ENCODE measurements at regions not wholly inside any gene's neighbourhood (a gene's known extent, or its start where the extent isn't known, plus 50 kb on each side); places are given as distances from the start of the nearest gene placed in this dataset.

GRCh38 chr4:119829326-119829725 lies 200.7 kb upstream of the PDE5A start:
- TF ChIP-seq CTCF (conservative IDR thresholded peaks at IDR 0.05) (no peak), ZFX (IDR thresholded peaks at IDR 0.05) (no peak)
